CD8-positive, alpha-beta memory T cell (primary cell): ENCODE measurements at regions not wholly inside any gene's neighbourhood (a gene's known extent, or its start where the extent isn't known, plus 50 kb on each side); places are given as distances from the start of the nearest gene placed in this dataset.
A peak's percentile ranks its signal among the peaks of the same experiment; 100 is the strongest.
"Not testable (repeated sequence)": the region's sequence is repeated elsewhere in the genome, so short reads cannot be mapped to it uniquely, and the experiment has no call there.

Experiments used
- CTCF ChIA-PET: fragments of 350-600 bp; sonication (Branson Sonifier 250); formaldehyde crosslinking; loops from one replicate; lab custom pipeline; 2021; ENCODE audit warnings: antibody characterized with exemption; lab: Charles Lee
- POLR2A ChIA-PET: fragments of 350-600 bp; sonication (Branson Sonifier 250); formaldehyde crosslinking; loops from one replicate; lab custom pipeline; 2021; ENCODE audit warnings: antibody characterized with exemption; lab: Charles Lee
- DNase-seq, 5 donors: peaks; one replicate each; pipeline versions ENCODE4 v3.0.0 to v3.0.0-alpha.2; 2020 to 2022; ENCODE audit warnings: mixed read lengths in 1 of 5
- H3K27ac ChIP-seq: one replicate; pipeline ENCODE4 v1.7.0; 2013; ENCODE audit warnings: low read depth, mild to moderate bottlenecking, low read length, moderate library complexity
- H3K27me3 ChIP-seq: 2 replicates; pipeline ENCODE4 v1.7.0; 2013; ENCODE audit warnings: low read length, mild to moderate bottlenecking; ENCODE audit not compliant: insufficient read depth, poor library complexity, severe bottlenecking
- H3K36me3 ChIP-seq: 2 replicates; pipeline ENCODE4 v1.7.0; 2013; ENCODE audit warnings: mild to moderate bottlenecking, low read length, moderate library complexity; ENCODE audit not compliant: insufficient read depth
- H3K4me1 ChIP-seq: 2 replicates; pipeline ENCODE4 v1.7.0; 2013; ENCODE audit warnings: mild to moderate bottlenecking, low read length, moderate library complexity; ENCODE audit not compliant: insufficient read depth
- H3K4me3 ChIP-seq: 2 replicates; pipeline ENCODE4 v1.7.0; 2013; ENCODE audit warnings: mild to moderate bottlenecking, low read length
- H3K9me3 ChIP-seq: 2 replicates; pipeline ENCODE4 v1.7.0; 2013; ENCODE audit warnings: mild to moderate bottlenecking, low read length
- H3K27ac Mint-ChIP-seq, 8 donors: one replicate each; pipeline ENCODE4 v1.8.0; 2020 to 2021; ENCODE audit warnings: mixed read lengths in 8 of 8, mild to moderate bottlenecking in 6 of 8, inconsistent platforms in 3 of 8, moderate library complexity in 3 of 8
- H3K27me3 Mint-ChIP-seq, 2 donors: one replicate each; pipeline ENCODE4 v1.8.0; 2020 to 2021; ENCODE audit warnings: mixed read lengths in 2 of 2, mild to moderate bottlenecking in 1 of 2, moderate library complexity in 1 of 2
- H3K36me3 Mint-ChIP-seq, 3 donors: one replicate each; pipeline ENCODE4 v1.8.0; 2020 to 2021; ENCODE audit warnings: mixed read lengths in 3 of 3, inconsistent platforms in 1 of 3, mild to moderate bottlenecking in 1 of 3
- H3K4me1 Mint-ChIP-seq, 3 donors: one replicate each; pipeline ENCODE4 v1.8.0; 2020 to 2021; ENCODE audit warnings: mixed read lengths in 3 of 3, inconsistent platforms in 1 of 3, mild to moderate bottlenecking in 1 of 3
- H3K4me3 Mint-ChIP-seq, 7 donors: one replicate each; pipeline ENCODE4 v1.8.0; 2020 to 2021; ENCODE audit warnings: mixed read lengths in 7 of 7, mild to moderate bottlenecking in 6 of 7, moderate library complexity in 4 of 7, inconsistent platforms in 2 of 7
- H3K9me3 Mint-ChIP-seq, 5 donors: one replicate each; pipeline ENCODE4 v1.8.0; 2020 to 2022; ENCODE audit warnings: mixed read lengths in 5 of 5, mild to moderate bottlenecking in 3 of 5, moderate library complexity in 2 of 5, inconsistent platforms in 1 of 5

DNA sequence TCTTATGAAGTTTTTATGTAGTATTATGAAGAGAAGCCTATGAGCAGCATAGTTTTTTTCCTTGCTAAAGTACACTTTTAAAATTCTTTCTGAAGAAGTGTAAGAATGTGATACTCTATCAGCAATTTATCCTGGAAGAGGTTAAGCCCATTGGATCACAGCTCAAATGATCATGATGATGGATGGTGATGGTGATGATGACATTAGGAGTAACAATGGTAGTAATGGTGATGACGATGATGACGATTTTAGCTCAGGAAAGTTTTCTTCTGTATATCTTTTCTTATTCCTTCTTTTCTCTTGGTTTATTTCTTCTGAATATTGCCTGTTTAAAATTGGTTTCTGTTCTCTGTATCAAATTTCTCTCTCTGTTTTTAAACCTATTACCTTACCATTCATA, 262.9 kb upstream of the DUSP10 start:
- Histone ChIP-seq H3K9me3 (no peaks in the 10 kb centered on the region), H3K4me3 (no peak overlapping the region), H3K4me1 (no peaks in the 10 kb centered on the region), H3K27me3 (no peaks in the 10 kb centered on the region), H3K36me3 (no peaks in the 10 kb centered on the region), H3K27ac (no peak overlapping the region)
- H3K9me3 Mint-ChIP-seq = no peaks in the 10 kb centered on the region
- no peak for DNase-seq
- CTCF ChIA-PET = no interaction called here
- peaks cover 5 to 7% of the 10 kb centered on the region in 2 donors for H3K27me3 Mint-ChIP-seq
- POLR2A ChIA-PET = no interaction called here
- no peaks in the 10 kb centered on the region for H3K36me3 Mint-ChIP-seq
- no peak overlapping the region for H3K4me3 Mint-ChIP-seq
- peaks cover 0 to 6% (median 0%) of the 10 kb centered on the region in 3 donors for H3K4me1 Mint-ChIP-seq
- no peak overlapping the region for H3K27ac Mint-ChIP-seq

DNA sequence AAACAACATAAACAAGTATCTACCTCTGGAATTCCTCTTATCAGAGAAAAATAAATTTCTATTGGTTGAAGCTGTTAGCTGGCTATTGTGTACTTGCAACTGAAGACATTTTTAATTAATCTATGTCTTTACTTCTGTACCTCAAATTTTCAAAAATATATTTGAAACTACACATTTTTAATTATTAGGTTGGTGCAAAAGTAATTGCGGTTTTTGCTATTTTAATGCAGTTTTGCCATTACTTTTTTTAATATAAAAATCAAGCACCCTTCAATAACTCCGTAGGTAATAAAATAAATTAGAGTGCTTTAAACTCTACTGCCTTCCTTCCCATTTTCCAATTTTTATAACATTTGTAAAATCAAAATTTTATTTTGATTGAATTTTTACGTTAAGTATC, 262.1 kb upstream of the DUSP10 start:
- no peak for DNase-seq
- Histone ChIP-seq H3K4me1 (no peaks in the 10 kb centered on the region), H3K27ac (no peak overlapping the region), H3K9me3 (no peaks in the 10 kb centered on the region), H3K4me3 (no peak overlapping the region), H3K27me3 (no peaks in the 10 kb centered on the region), H3K36me3 (no peaks in the 10 kb centered on the region)
- no peak overlapping the region for H3K4me3 Mint-ChIP-seq
- no peak overlapping the region for H3K27ac Mint-ChIP-seq
- ChIA-PET CTCF (no interaction called here), POLR2A (no interaction called here)
- H3K9me3 Mint-ChIP-seq = no peaks in the 10 kb centered on the region
- H3K27me3 Mint-ChIP-seq = peaks cover 5 to 7% of the 10 kb centered on the region in 2 donors
- no peaks in the 10 kb centered on the region for H3K36me3 Mint-ChIP-seq
- H3K4me1 Mint-ChIP-seq = peaks cover 0 to 5% (median 0%) of the 10 kb centered on the region in 3 donors

- Mint-ChIP-seq H3K9me3 (no peaks in the 10 kb centered on the region), H3K27ac (no peak overlapping the region), H3K4me1 (no peaks in the 10 kb centered on the region), H3K36me3 (no peaks in the 10 kb centered on the region), H3K4me3 (no peak overlapping the region), H3K27me3 (peaks cover 5 to 7% of the 10 kb centered on the region in 2 donors)
- Histone ChIP-seq H3K36me3 (no peaks in the 10 kb centered on the region), H3K4me1 (no peaks in the 10 kb centered on the region), H3K27ac (no peak overlapping the region), H3K9me3 (no peaks in the 10 kb centered on the region), H3K27me3 (no peaks in the 10 kb centered on the region), H3K4me3 (no peak overlapping the region)
- ChIA-PET CTCF (no interaction called here), POLR2A (no interaction called here)
- DNase-seq = no peak
Observed at GRCh38 chr1:222002503-222002902, 260.6 kb upstream of the DUSP10 start.

DNA sequence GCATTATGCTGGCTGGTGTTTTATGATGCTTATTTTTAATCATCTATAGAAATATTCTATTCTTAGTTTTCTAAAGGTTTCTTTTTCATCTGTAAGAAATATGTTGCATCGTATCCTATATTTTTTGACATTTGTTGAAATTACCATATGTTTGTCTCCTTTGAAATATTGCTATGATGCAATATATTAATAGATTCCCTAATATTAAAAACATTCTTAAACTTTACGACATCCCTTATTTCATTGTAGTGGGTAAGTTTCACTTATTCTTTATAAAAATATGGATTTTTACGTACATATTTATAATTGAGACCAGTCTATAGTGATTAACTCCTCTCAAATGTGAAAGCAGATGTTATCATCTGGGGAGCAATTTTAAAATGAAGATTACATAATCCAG, 258.2 kb upstream of the DUSP10 start:
- Histone ChIP-seq H3K9me3 (no peaks in the 10 kb centered on the region), H3K36me3 (no peaks in the 10 kb centered on the region), H3K4me3 (no peak overlapping the region), H3K27ac (no peak overlapping the region), H3K27me3 (no peaks in the 10 kb centered on the region), H3K4me1 (no peaks in the 10 kb centered on the region)
- Mint-ChIP-seq H3K36me3 (no peaks in the 10 kb centered on the region), H3K4me1 (no peaks in the 10 kb centered on the region), H3K27me3 (peaks cover 0 to 4% of the 10 kb centered on the region in 2 donors), H3K27ac (no peak overlapping the region), H3K4me3 (no peak overlapping the region), H3K9me3 (no peaks in the 10 kb centered on the region)
- ChIA-PET POLR2A (no interaction called here), CTCF (no interaction called here)
- no peak for DNase-seq

- Mint-ChIP-seq H3K4me1 (peaks cover 0 to 9% (median 6%) of the 10 kb centered on the region in 3 donors), H3K4me3 (no peak overlapping the region), H3K27me3 (peaks cover 0 to 4% of the 10 kb centered on the region in 2 donors), H3K9me3 (no peaks in the 10 kb centered on the region), H3K36me3 (no peaks in the 10 kb centered on the region), H3K27ac (no peak overlapping the region)
- Histone ChIP-seq H3K36me3 (no peaks in the 10 kb centered on the region), H3K27ac (no peak overlapping the region), H3K27me3 (no peaks in the 10 kb centered on the region), H3K4me3 (no peak overlapping the region), H3K4me1 (no peaks in the 10 kb centered on the region), H3K9me3 (no peaks in the 10 kb centered on the region)
- ChIA-PET CTCF (no interaction called here), POLR2A (no interaction called here)
- no peak for DNase-seq
Observed at GRCh38 chr1:221998781-221999180, 256.9 kb upstream of the DUSP10 start.

GRCh38 chr1:221998186-221998612, 256.3 kb upstream of the DUSP10 start:
- H3K4me1 Mint-ChIP-seq = peaks cover 0 to 9% (median 6%) of the 10 kb centered on the region in 3 donors
- H3K4me3 Mint-ChIP-seq = no peak overlapping the region
- ChIA-PET POLR2A (no interaction called here), CTCF (no interaction called here)
- no peak overlapping the region for H3K4me3 ChIP-seq
- DNase-seq = no peak
- H3K27me3 ChIP-seq = no peaks in the 10 kb centered on the region
- H3K36me3 Mint-ChIP-seq = no peaks in the 10 kb centered on the region
- no peaks in the 10 kb centered on the region for H3K36me3 ChIP-seq
- H3K9me3 ChIP-seq = no peaks in the 10 kb centered on the region
- no peak overlapping the region for H3K27ac Mint-ChIP-seq
- no peak overlapping the region for H3K27ac ChIP-seq
- no peaks in the 10 kb centered on the region for H3K4me1 ChIP-seq
- H3K9me3 Mint-ChIP-seq = peaks cover 0 to 2% (median 0%) of the 10 kb centered on the region in 5 donors
- peaks cover 0 to 4% of the 10 kb centered on the region in 2 donors for H3K27me3 Mint-ChIP-seq

DNA sequence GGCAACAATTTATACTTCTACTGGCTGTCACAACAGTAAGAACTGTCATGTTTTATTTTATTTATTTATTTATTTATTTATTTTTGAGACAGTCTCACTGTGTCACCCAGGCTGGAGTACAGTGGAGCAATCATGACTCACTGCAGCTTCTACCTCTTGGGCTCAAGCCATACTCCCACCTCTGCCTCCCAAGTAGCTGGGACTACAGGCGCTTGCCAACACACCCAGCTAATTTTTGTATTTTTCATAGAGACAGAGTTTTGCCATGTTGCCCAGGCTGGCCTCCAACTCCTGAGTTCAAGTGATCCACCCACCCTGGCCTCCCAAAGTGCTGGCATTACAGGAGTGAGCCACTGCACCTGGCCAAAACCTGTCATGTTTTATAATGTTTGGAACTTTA, 255.1 kb upstream of the DUSP10 start:
- CTCF ChIA-PET, H3K9me3 ChIP-seq, H3K27me3 ChIP-seq, H3K27me3 Mint-ChIP-seq, H3K36me3 ChIP-seq, H3K27ac Mint-ChIP-seq, H3K36me3 Mint-ChIP-seq, H3K27ac ChIP-seq, DNase-seq, POLR2A ChIA-PET, H3K4me3 ChIP-seq, H3K4me1 ChIP-seq, H3K4me3 Mint-ChIP-seq, H3K9me3 Mint-ChIP-seq: not testable (repeated sequence)
- peaks cover 5 to 18% (median 6%) of the 10 kb centered on the region in 3 donors for H3K4me1 Mint-ChIP-seq

DNA sequence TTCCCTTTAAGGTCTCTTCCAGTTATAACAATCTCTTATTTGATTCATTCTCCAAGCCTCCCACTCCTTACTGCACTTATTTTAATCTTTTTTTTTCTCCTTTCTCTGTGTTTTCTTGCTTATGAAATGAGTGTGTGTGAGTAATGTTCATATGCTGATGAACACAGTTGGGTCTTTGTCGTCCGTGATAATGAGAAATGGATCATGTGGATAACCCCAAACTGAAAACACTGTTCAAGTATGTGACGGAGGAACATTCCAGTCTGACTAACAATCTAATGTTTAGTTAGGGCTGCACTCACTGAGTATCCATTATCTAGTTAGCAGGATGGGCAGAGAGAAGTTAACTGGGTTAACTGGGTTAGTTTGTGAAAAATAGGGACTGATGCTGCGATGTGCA, 253.1 kb upstream of the DUSP10 start:
- Histone ChIP-seq H3K36me3 (no peaks in the 10 kb centered on the region), H3K27ac (no peak overlapping the region), H3K27me3 (no peaks in the 10 kb centered on the region), H3K4me3 (no peak overlapping the region), H3K4me1 (no peaks in the 10 kb centered on the region), H3K9me3 (no peaks in the 10 kb centered on the region)
- DNase-seq = no peak
- Mint-ChIP-seq H3K27me3 (peaks cover 0 to 2% of the 10 kb centered on the region in 2 donors), H3K9me3 (peaks cover 0 to 2% (median 0%) of the 10 kb centered on the region in 5 donors), H3K4me1 (peaks cover 5 to 21% (median 6%) of the 10 kb centered on the region in 3 donors), H3K27ac (peak overlapping the region in 1 of 8 donors; percentile 8), H3K36me3 (no peaks in the 10 kb centered on the region), H3K4me3 (no peak overlapping the region)
- CTCF ChIA-PET = no interaction called here
- POLR2A ChIA-PET = no interaction called here
